Neural progenitor cell (in vitro differentiated cells): ENCODE measurements at regions not wholly inside any gene's neighbourhood (a gene's known extent, or its start where the extent isn't known, plus 50 kb on each side); places are given as distances from the start of the nearest gene placed in this dataset.

Experiments
- CTCF ChIP-seq: fragments of 200-600 bp; sonication (generic); IDR thresholded peaks from 2 replicates; pipeline ENCODE4 v1.5.1; 2017; ENCODE audit warnings: antibody characterized with exemption, mild to moderate bottlenecking
- EZH2 ChIP-seq: fragments of 200-600 bp; sonication (generic); IDR thresholded peaks from 2 replicates; pipeline ENCODE4 v1.6.1; 2017; ENCODE audit warnings: antibody characterized with exemption, mild to moderate bottlenecking, moderate library complexity

- TF ChIP-seq CTCF (no peak), EZH2 (no peak)
Measured at GRCh38 chr5:156093024-156093423, 233.9 kb upstream of the SGCD start.
